Coronary artery (tissue), 2 donors: ENCODE measurements at regions not wholly inside any gene's neighbourhood (a gene's known extent, or its start where the extent isn't known, plus 50 kb on each side); places are given as distances from the start of the nearest gene placed in this dataset.

Source experiments
- DNase-seq: peaks from one replicate; pipeline ENCODE4 v3.0.0-alpha.2; 2017; ENCODE audit warnings: low spot score
- H3K27ac ChIP-seq, 2 donors: fragments of 200-600 bp; sonication (generic); one replicate each; pipeline ENCODE4 v1.5.1; 2016 to 2019
- H3K4me3 ChIP-seq: fragments of 200-600 bp; sonication (generic); 2 replicates; pipeline ENCODE4 v1.5.1; 2016; ENCODE audit warnings: mild to moderate bottlenecking, moderate library complexity
- TF ChIP-seq, protein P1 (sequence below): fragments of 200-600 bp; sonication (generic); IDR thresholded peaks from one replicate; pipeline ENCODE4 v1.5.1; 2019; ENCODE audit warnings: antibody characterized with exemption

DNA sequence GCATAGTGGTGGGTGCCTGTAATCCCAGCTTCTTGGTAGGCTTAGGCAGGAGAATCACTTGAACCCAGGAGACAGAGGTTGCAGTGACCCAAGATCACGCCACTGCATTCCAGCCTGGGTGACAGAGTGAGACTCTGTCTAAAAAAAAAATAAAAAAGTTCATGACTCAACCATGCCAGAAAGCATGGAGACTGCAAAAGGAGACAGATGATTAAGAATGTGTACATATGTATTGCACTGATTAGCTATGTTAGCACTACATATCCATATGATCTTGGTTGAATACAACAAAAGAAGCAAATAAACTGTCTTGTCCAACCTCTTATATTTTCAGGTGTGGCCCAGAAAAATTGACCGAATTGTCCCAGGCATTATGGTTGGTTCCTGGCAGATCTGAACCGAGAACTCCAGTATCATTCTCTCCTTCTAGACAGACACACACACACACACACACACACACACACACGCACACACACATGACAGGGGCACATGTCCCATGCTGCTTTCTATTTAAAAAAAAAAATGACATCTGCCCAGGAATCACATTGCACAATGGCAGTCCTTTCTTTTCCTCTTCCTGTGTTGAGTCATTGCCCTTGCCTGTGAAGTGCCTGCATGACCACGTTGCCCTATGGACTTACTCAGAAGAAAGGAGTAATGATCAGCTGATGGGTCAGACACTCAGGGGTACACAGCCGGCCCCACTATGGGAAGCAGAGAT is 65.6 kb downstream of the MYCN start:
- no peak for DNase-seq
- no peak overlapping the region for H3K27ac ChIP-seq

DNA sequence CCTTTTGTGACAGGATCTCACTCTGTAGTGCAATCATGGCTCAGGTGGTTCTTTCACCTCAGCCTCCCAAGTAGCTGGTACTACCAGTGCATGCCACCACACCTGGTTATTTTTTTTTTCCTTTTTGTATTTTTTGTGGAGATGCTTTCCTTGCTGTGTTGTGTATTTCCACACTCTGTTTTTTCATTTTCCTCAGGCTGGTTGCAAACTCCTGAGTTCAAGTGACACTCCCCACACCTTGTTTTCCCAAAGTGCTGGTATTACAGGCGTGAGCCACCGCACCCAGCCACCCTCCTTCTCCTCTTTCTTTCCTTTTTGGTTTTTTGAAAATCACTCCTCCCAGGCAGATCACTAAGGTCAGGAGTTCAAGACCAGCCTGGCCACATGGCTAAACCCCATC is 65.0 kb downstream of the MYCN start:
- TF ChIP-seq, protein P1, sequence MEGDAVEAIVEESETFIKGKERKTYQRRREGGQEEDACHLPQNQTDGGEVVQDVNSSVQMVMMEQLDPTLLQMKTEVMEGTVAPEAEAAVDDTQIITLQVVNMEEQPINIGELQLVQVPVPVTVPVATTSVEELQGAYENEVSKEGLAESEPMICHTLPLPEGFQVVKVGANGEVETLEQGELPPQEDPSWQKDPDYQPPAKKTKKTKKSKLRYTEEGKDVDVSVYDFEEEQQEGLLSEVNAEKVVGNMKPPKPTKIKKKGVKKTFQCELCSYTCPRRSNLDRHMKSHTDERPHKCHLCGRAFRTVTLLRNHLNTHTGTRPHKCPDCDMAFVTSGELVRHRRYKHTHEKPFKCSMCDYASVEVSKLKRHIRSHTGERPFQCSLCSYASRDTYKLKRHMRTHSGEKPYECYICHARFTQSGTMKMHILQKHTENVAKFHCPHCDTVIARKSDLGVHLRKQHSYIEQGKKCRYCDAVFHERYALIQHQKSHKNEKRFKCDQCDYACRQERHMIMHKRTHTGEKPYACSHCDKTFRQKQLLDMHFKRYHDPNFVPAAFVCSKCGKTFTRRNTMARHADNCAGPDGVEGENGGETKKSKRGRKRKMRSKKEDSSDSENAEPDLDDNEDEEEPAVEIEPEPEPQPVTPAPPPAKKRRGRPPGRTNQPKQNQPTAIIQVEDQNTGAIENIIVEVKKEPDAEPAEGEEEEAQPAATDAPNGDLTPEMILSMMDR: no peak
- no peak overlapping the region for H3K27ac ChIP-seq
- H3K4me3 ChIP-seq: no peak overlapping the region
- no peak for DNase-seq

More for the DNA sequence above, 65.6 kb downstream of the MYCN start:
- no peak overlapping the region for H3K4me3 ChIP-seq
- TF ChIP-seq, protein P1: no peak

DNA sequence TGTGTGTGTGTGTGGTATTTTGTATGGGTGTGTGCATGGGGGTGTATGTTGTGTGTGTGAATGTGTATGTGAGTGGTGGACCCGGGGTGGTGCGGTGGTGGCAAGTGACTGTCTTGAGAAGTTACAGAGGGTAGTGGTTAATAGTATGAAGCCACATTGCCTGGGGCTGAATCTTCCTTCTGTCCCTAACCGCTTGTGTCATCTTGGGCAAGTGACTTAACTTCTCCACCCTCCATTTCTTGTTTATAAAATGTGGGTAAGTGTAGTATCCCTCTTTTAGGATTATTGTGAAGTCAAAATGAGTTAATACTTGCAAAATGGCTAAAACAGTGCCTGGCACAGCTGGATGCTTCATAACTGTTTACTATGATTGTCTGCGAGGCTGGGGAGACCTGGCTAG is 63.5 kb downstream of the MYCN start:
- TF ChIP-seq, protein P1: no peak
- Histone ChIP-seq H3K4me3 (no peak overlapping the region), H3K27ac (no peak overlapping the region)
- DNase-seq: no peak

DNA sequence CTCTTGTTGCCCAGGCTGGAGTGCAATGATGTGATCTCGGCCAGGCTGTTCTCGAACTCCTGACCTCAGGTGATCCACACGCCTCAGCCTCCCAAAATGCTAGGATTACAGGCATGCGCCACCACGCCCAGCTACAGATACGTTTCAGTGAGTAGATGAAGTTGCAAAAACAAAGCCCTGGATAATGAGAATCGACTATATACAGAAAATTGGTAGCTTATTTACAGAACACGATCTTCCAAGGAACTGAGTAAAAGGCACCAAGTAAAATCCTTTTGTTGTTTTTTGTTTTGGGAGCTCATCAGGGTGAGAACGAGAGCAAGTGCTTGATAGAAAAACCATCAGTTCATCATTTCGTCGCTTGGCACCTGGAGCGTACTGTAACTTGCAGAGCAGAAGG is 62.8 kb downstream of the MYCN start:
- H3K27ac ChIP-seq: no peak overlapping the region
- no peak for DNase-seq
- TF ChIP-seq, protein P1: no peak

DNA sequence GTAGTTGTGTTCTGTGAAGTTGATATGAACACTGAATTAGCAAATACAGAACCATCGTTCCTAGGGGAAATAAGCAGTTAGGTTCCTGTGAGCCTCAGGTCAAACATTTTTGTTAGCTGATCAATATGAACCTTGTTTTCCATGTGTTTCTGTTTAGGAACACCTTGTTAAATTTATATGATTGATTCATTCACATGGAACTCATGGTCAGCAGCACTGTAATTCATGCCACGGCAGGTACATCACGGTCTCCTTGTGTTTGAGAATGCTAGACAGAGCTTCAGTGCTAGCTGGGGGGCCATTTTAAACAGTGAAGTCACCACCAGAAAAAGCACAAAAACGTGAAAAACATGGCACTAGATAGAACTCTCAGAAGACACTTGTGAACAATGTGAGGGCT is 62.2 kb downstream of the MYCN start:
- Histone ChIP-seq H3K27ac (no peak overlapping the region), H3K4me3 (no peak overlapping the region)
- no peak for DNase-seq
- TF ChIP-seq, protein P1: no peak

More for the DNA sequence above, 62.8 kb downstream of the MYCN start:
- no peak overlapping the region for H3K4me3 ChIP-seq

DNA sequence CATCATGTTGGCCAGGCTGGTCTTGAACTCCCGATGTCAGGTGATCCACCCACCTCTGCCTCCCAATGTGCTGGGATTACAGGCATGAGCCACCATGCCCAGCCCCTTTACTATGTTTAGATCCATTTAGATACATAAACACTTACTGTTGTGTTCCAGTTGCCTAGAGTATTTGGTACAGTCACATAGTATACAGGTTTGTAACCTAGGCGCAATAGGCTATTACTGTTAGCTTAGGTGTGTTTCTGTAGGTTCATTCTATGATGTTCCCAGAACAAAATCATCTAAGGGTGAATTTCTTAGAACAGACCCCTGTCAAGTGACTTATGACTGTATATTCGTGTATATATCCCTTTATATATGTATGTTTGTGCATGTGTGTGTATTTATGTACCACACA is 61.8 kb downstream of the MYCN start:
- no peak overlapping the region for H3K27ac ChIP-seq
- TF ChIP-seq, protein P1: no peak
- no peak overlapping the region for H3K4me3 ChIP-seq
- DNase-seq: no peak

DNA sequence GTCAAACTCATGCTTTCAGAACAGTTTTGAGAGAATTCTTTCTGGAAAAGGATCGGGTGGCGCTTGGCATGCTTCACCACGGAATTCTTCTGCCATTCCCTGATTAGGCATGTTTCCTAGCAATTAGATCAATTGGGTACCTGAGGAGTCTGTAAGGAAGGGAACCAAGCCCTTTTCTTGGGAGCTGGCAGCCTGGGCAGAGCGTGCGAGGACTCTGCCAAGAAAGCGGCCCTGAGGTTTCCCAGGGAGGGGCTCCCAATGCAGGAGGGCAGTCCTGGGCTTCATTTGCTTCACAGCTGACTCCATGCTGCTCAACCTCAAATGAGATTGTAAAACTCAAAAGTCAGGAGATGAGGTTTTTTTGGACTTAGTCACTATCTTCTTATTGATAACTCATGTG is 60.3 kb downstream of the MYCN start:
- no peak overlapping the region for H3K27ac ChIP-seq
- TF ChIP-seq, protein P1: no peak

More for the DNA sequence above, 60.3 kb downstream of the MYCN start:
- no peak overlapping the region for H3K4me3 ChIP-seq
- DNase-seq: no peak
